A549 (cell line): ENCODE measurements at regions not wholly inside any gene's neighbourhood (a gene's known extent, or its start where the extent isn't known, plus 50 kb on each side); places are given as distances from the start of the nearest gene placed in this dataset.
A peak's percentile ranks its signal among the peaks of the same experiment; 100 is the strongest.

ENCODE experiments used
- ATAC-seq, 2 experiments: fragments of 200-7000 bp in 1 of 2; fragments of >200 bp in 1 of 2; cut with Nextera tagmentation in 1 of 2; cut with Tn5 transposase in 1 of 2; 3 replicates each; pipeline versions ENCODE4 v1.8.0 to v1.9.1; 2018 to 2020; ENCODE audit warnings: mild to moderate bottlenecking in 1 of 2, moderate library complexity in 1 of 2
- CTCF ChIA-PET: fragments of 300-600 bp; sonication (Branson Sonifier 250); formaldehyde crosslinking; extraction: SDS; loops from one replicate; lab custom pipeline; 2021; ENCODE audit warnings: antibody characterized with exemption, inconsistent platforms; lab: Yijun Ruan, JAX
- POLR2A ChIA-PET: fragments of 350-600 bp; formaldehyde crosslinking; extraction: SDS; loops from one replicate; lab custom pipeline; 2021; ENCODE audit warnings: antibody characterized with exemption, inconsistent platforms; lab: Yijun Ruan, JAX
- DNase-seq, 2 experiments: peaks; one replicate each; pipeline versions ENCODE4 v3.0.0 to v3.0.0-alpha.2; 2011 to 2016; ENCODE audit warnings: low read depth in 1 of 2, low spot score in 1 of 2
- FAIRE-seq: peaks from 2 replicates; lab custom pipeline; 2011; peaks lifted over from hg19 to GRCh38; lab: Jason Lieb, UNC
- H3K27ac ChIP-seq, 2 experiments: fragments of >200 bp; sonication (Bioruptor Twin); formaldehyde crosslinking; 3 replicates each; pipeline ENCODE4 v1.5.1; 2016 to 2017
- H3K4me1 ChIP-seq: fragments of >200 bp; sonication (Bioruptor Twin); formaldehyde crosslinking; 3 replicates; pipeline ENCODE4 v1.6.1; 2016
- H3K4me2 ChIP-seq: fragments of >200 bp; sonication (Bioruptor Twin); formaldehyde crosslinking; 3 replicates; pipeline ENCODE4 v1.6.1; 2016
- H3K4me3 ChIP-seq: fragments of >200 bp; sonication (Bioruptor Twin); formaldehyde crosslinking; 3 replicates; pipeline ENCODE4 v1.5.1; 2016
- H3K9me3 ChIP-seq: fragments of >200 bp; sonication (Bioruptor Twin); formaldehyde crosslinking; 3 replicates; pipeline ENCODE4 v1.6.1; 2016
- BCL3 ChIP-seq: fragments of >200 bp; sonication (Bioruptor Twin); formaldehyde crosslinking; IDR thresholded peaks from 3 replicates; pipeline ENCODE4 v1.6.1; 2016
- CBX8 ChIP-seq: fragments of 200-600 bp; sonication (generic); IDR thresholded peaks from 2 replicates; pipeline ENCODE4 v1.6.1; 2016
- CEBPB ChIP-seq, 2 experiments: fragments of >200 bp in 1 of 2; sonication (Bioruptor Twin) in 1 of 2; formaldehyde crosslinking in 1 of 2; IDR thresholded peaks; 2 replicates each; pipeline ENCODE4 v1.6.1; 2012 to 2016
- CTCF ChIP-seq: fragments of >200 bp; sonication (Bioruptor Twin); formaldehyde crosslinking; IDR thresholded peaks from 3 replicates; pipeline ENCODE4 v1.5.1; 2016
- EHF ChIP-seq: fragments of 250-450 bp; sonication (Bioruptor Pico); IDR thresholded peaks from 2 replicates; pipeline ENCODE4 v1.5.0; 2020; ENCODE audit warnings: mild to moderate bottlenecking
- FOSL2 ChIP-seq, 2 experiments: fragments of 450-650 bp in 1 of 2; fragments of >200 bp in 1 of 2; sonication (Bioruptor Twin) in 1 of 2; formaldehyde crosslinking; IDR thresholded peaks; 2 replicates each; pipeline versions ENCODE4 v1.5.0 to v1.6.1; 2016 to 2020; ENCODE audit warnings: mild to moderate bottlenecking in 1 of 2, moderate library complexity in 1 of 2
- FOXS1 ChIP-seq: fragments of 250-450 bp; sonication (Bioruptor Pico); IDR thresholded peaks from 2 replicates; pipeline ENCODE4 v1.5.0; 2020; ENCODE audit warnings: mild to moderate bottlenecking, moderate library complexity
- HMGXB4 ChIP-seq: fragments of 250-450 bp; sonication (Bioruptor Pico); IDR thresholded peaks from 2 replicates; pipeline ENCODE4 v1.5.0; 2021; ENCODE audit warnings: mild to moderate bottlenecking, moderate library complexity, borderline replicate concordance
- HOXB13 ChIP-seq: fragments of 250-450 bp; sonication (Bioruptor Pico); IDR thresholded peaks from 2 replicates; pipeline ENCODE4 v1.5.0; 2020; ENCODE audit warnings: low read depth, mild to moderate bottlenecking, moderate library complexity
- HOXB5 ChIP-seq: fragments of 250-450 bp; sonication (Bioruptor Pico); IDR thresholded peaks from 2 replicates; pipeline ENCODE4 v1.5.0; 2020; ENCODE audit warnings: mild to moderate bottlenecking, moderate library complexity
- JUN ChIP-seq, 2 experiments: fragments of >200 bp; sonication (Bioruptor Twin); formaldehyde crosslinking; IDR thresholded peaks; 2 replicates in 1 of 2; 3 replicates in 1 of 2; pipeline ENCODE4 v1.6.1; 2016 to 2017
- KDM1A ChIP-seq: fragments of 200-600 bp; sonication (generic); IDR thresholded peaks from 2 replicates; pipeline ENCODE4 v1.6.1; 2016; ENCODE audit warnings: low read depth, mild to moderate bottlenecking
- RAD21 ChIP-seq, 2 experiments: fragments of >200 bp in 1 of 2; sonication (Bioruptor Twin) in 1 of 2; formaldehyde crosslinking in 1 of 2; IDR thresholded peaks in 1 of 2; conservative IDR thresholded peaks in 1 of 2; 2 replicates in 1 of 2; 3 replicates in 1 of 2; pipeline ENCODE4 v1.6.1; 2012 to 2018; ENCODE audit warnings: inconsistent platforms in 1 of 2
- RARB ChIP-seq: fragments of 250-450 bp; sonication (Bioruptor Pico); IDR thresholded peaks from 2 replicates; pipeline ENCODE4 v1.8.0; 2021; ENCODE audit warnings: mild to moderate bottlenecking, moderate library complexity
- SREBF2 ChIP-seq: fragments of 450-650 bp; IDR thresholded peaks from 2 replicates; pipeline ENCODE4 v1.6.1; 2014; ENCODE audit warnings: mild to moderate bottlenecking, moderate library complexity
- ZFP36 ChIP-seq: fragments of 450-650 bp; IDR thresholded peaks from 2 replicates; pipeline ENCODE4 v1.6.1; 2014; ENCODE audit warnings: borderline replicate concordance; ENCODE audit not compliant: partially characterized antibody
- ZNF302 ChIP-seq: fragments of 250-450 bp; sonication (Bioruptor Pico); IDR thresholded peaks from 2 replicates; pipeline ENCODE4 v1.9.0; 2021; ENCODE audit warnings: inconsistent platforms, mild to moderate bottlenecking, moderate library complexity
- WGBS: methylation state at CpG from one replicate; pipeline ENCODE4 v1.1.6; 2017; ENCODE audit errors: missing lambda C conversion rate; 5-methylcytosine and 5-hydroxymethylcytosine counted together
- TF ChIP-seq, protein P1 (sequence below): fragments of 200-600 bp; sonication (generic); IDR thresholded peaks from 2 replicates; pipeline ENCODE4 v1.6.1; 2016; ENCODE audit warnings: antibody characterized with exemption, mild to moderate bottlenecking, moderate library complexity

GRCh38 chr6:134117409-134117808, 65.0 kb upstream of the SLC2A12 start:
- no peak for FAIRE-seq

GRCh38 chr6:134115715-134116074, 63.3 kb upstream of the SLC2A12 start:
- H3K9me3 ChIP-seq = no peaks in the 10 kb centered on the region
- ChIA-PET CTCF (interaction anchor here (0.6 kb wide), 1 partner anchor 642 kb away, joined by 3 read pairs; no protein-coding TSS in a partner anchor), POLR2A (no interaction called here)
- TF ChIP-seq HOXB5 = no peak
- no peak for TF ChIP-seq HMGXB4 (CRISPR knock-in tag)
- TF ChIP-seq, protein P1, sequence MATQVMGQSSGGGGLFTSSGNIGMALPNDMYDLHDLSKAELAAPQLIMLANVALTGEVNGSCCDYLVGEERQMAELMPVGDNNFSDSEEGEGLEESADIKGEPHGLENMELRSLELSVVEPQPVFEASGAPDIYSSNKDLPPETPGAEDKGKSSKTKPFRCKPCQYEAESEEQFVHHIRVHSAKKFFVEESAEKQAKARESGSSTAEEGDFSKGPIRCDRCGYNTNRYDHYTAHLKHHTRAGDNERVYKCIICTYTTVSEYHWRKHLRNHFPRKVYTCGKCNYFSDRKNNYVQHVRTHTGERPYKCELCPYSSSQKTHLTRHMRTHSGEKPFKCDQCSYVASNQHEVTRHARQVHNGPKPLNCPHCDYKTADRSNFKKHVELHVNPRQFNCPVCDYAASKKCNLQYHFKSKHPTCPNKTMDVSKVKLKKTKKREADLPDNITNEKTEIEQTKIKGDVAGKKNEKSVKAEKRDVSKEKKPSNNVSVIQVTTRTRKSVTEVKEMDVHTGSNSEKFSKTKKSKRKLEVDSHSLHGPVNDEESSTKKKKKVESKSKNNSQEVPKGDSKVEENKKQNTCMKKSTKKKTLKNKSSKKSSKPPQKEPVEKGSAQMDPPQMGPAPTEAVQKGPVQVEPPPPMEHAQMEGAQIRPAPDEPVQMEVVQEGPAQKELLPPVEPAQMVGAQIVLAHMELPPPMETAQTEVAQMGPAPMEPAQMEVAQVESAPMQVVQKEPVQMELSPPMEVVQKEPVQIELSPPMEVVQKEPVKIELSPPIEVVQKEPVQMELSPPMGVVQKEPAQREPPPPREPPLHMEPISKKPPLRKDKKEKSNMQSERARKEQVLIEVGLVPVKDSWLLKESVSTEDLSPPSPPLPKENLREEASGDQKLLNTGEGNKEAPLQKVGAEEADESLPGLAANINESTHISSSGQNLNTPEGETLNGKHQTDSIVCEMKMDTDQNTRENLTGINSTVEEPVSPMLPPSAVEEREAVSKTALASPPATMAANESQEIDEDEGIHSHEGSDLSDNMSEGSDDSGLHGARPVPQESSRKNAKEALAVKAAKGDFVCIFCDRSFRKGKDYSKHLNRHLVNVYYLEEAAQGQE = no peak
- TF ChIP-seq CBX8 = no peak
- no peak for TF ChIP-seq KDM1A
- TF ChIP-seq SREBF2 = no peak
- TF ChIP-seq CEBPB (IDR thresholded peaks at IDR 0.05) = no peak
- no peak for TF ChIP-seq ZNF302 (CRISPR knock-in tag)
- no peak for TF ChIP-seq HOXB13
- TF ChIP-seq, all 56 proteins: peak for 0
- FAIRE-seq (no peak), DNase-seq (no peak), ATAC-seq (no peak)
- H3K4me3 ChIP-seq = no peak overlapping the region
- H3K4me1 ChIP-seq = no peaks in the 10 kb centered on the region
- 87% methylated on average over 7 of the region's 7 CpGs for WGBS
- no peak overlapping the region for H3K27ac ChIP-seq
- no peak overlapping the region for H3K4me2 ChIP-seq

More at GRCh38 chr6:134117409-134117808, 65.0 kb upstream of the SLC2A12 start:
- no peak overlapping the region for H3K4me2 ChIP-seq
- ChIA-PET POLR2A (no interaction called here), CTCF (interaction anchor here (1.3 to 2.1 kb wide), 5 partner anchors 14 to 833 kb away, joined by 3 to 7 read pairs (median 5); no protein-coding TSS in a partner anchor)
- DNase-seq (no peak), ATAC-seq (peak in 1 of 2 experiments; percentile 30; a peak in 1 of 6 replicates)
- WGBS = 47% methylated on average over 6 of the region's 6 CpGs
- H3K9me3 ChIP-seq = no peaks in the 10 kb centered on the region
- H3K4me3 ChIP-seq = no peak overlapping the region
- TF ChIP-seq SREBF2 = no peak
- no peak for TF ChIP-seq HOXB13
- no peak for TF ChIP-seq RAD21 (conservative IDR thresholded peaks at IDR 0.05 in 1 of 2, IDR thresholded peaks at IDR 0.05 in 1 of 2)
- TF ChIP-seq FOXS1 (CRISPR knock-in tag) = no peak
- TF ChIP-seq ZFP36 = no peak
- TF ChIP-seq RARB (CRISPR knock-in tag) = no peak
- H3K27ac ChIP-seq = no peak overlapping the region
- H3K4me1 ChIP-seq = no peaks in the 10 kb centered on the region

DNA sequence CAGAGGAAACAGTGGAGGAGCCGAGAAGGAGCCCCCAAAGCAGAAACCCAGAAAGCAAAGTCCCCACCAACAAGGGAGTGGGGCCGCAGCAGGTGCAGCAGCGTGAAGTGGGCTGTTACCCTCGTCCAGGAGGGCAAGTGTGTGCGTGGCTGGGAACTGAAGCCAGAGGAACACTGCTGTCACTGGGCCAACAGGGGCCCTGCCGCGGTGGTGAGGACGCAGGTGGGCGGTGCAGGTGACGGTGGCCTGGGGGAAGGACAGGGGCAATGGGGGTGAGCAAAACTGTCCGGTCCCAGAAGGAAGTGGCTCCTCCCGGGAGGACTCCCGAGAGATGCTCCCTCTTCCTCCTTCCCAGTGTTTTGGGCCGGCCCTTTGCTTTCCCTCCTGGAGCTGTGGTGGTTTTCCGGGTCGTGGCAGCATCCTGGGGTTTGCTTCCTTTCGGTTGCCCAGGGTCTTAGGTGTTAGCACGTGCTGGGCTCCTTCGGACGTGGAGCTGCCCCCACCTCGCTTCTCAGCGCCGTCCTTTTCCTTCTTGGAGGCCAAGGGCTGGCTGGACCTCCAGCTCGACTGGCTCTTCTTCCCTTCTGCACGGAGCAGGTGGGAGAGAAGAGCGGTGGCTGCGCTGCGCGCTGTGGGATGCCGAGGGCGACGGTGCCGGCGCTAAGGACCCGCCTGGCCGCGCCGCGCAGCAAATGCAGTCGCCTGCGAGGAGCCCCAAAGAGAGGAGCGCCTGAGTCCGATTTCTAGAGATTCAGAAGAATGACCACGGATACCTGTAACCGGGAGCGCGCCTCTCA, 62.7 kb upstream of the SLC2A12 start:
- no peak overlapping the region for H3K4me3 ChIP-seq
- H3K9me3 ChIP-seq = no peaks in the 10 kb centered on the region
- H3K27ac ChIP-seq = no peak overlapping the region
- peaks cover 5% of the 10 kb centered on the region; the same call in 2 of the 3 replicates for H3K4me1 ChIP-seq
- H3K4me2 ChIP-seq = no peak overlapping the region
- POLR2A ChIA-PET = interaction anchor here (0.6 kb wide), 1 partner anchor 547 kb away, joined by 5 read pairs; no protein-coding TSS in a partner anchor
- CTCF ChIA-PET = interaction anchor here (1.3 to 6.6 kb wide), 2 partner anchors 8 to 191 kb away, joined by 4 to 61 read pairs; no protein-coding TSS in a partner anchor
- ATAC-seq = no peak
- no peak for DNase-seq
- 91% methylated on average over 46 of the region's 47 CpGs for WGBS
- no peak for FAIRE-seq
- TF ChIP-seq JUN (IDR thresholded peaks at IDR 0.05) = no peak
- TF ChIP-seq CTCF = no peak
- TF ChIP-seq FOSL2 (IDR thresholded peaks at IDR 0.05) = no peak
- no peak for TF ChIP-seq FOSL2 (CRISPR knock-in tag; IDR thresholded peaks at IDR 0.05)
- no peak for TF ChIP-seq EHF
- TF ChIP-seq BCL3 = no peak
